ENCODE measurements at regions not wholly inside any gene's neighbourhood (a gene's known extent, or its start where the extent isn't known, plus 50 kb on each side); places are given as distances from the start of the nearest gene placed in this dataset.

GRCh38 chr2:207257251-207258250, 91.8 kb upstream of the KLF7 start:
- DNase-seq, result no peak

- DNase-seq, result no peak
Measured at GRCh38 chr2:207258263-207258991, 92.7 kb upstream of the KLF7 start.

- DNase-seq, result no peak
Measured at GRCh38 chr2:207260021-207260420, 94.3 kb upstream of the KLF7 start.

GRCh38 chr2:207260947-207261346, 95.2 kb upstream of the KLF7 start:
- no peak for DNase-seq

GRCh38 chr2:207264310-207264709, 98.6 kb upstream of the KLF7 start:
- no peak for DNase-seq

GRCh38 chr2:207265332-207265731, 99.6 kb upstream of the KLF7 start:
- DNase-seq, result no peak

GRCh38 chr2:207265869-207266268, 100.1 kb upstream of the KLF7 start:
- no peak for DNase-seq

- DNase-seq, result no peak
Measured at GRCh38 chr2:207266648-207267047, 100.9 kb upstream of the KLF7 start.

GRCh38 chr2:207269038-207269437, 103.3 kb upstream of the KLF7 start:
- no peak for DNase-seq

- no peak for DNase-seq
Measured at GRCh38 chr2:207274530-207275189, 108.9 kb upstream of the KLF7 start.

- no peak for DNase-seq
Measured at GRCh38 chr2:207275779-207276178, 110.0 kb upstream of the KLF7 start.

- DNase-seq, result no peak
Measured at GRCh38 chr2:207276248-207276647, 110.5 kb upstream of the KLF7 start.

GRCh38 chr2:207276858-207277257, 111.1 kb upstream of the KLF7 start:
- DNase-seq, result no peak

- peak; percentile 10 for DNase-seq
Measured at GRCh38 chr2:207279520-207279919, 113.8 kb upstream of the KLF7 start.

GRCh38 chr2:207281436-207281835, 115.7 kb upstream of the KLF7 start:
- DNase-seq, result no peak

- DNase-seq, result no peak
Measured at GRCh38 chr2:207282916-207283315, 117.2 kb upstream of the KLF7 start.

GRCh38 chr2:207283356-207283755, 117.6 kb upstream of the KLF7 start:
- peak; percentile 11 for DNase-seq

GRCh38 chr2:207284556-207285472, 119.1 kb upstream of the KLF7 start:
- no peak for DNase-seq

- DNase-seq, result no peak
Measured at GRCh38 chr2:207285473-207285815, 119.7 kb upstream of the KLF7 start.

- peak; percentile 12 for DNase-seq
Measured at GRCh38 chr2:207286106-207286505, 120.4 kb upstream of the KLF7 start.

GRCh38 chr2:207288628-207289027, 122.9 kb upstream of the KLF7 start:
- peak; percentile 54 for DNase-seq

- DNase-seq, result no peak
Measured at GRCh38 chr2:207289295-207290018, 123.7 kb upstream of the KLF7 start.

Measured in stimulated activated CD4-positive, alpha-beta T cell treated with anti-CD3 and anti-CD28 coated beads, Interleukin-1b, Interleukin-23, amount 100 ng/mL, for 48 hours (primary cell).